Neural crest cell (in vitro differentiated cells): ENCODE measurements at regions not wholly inside any gene's neighbourhood (a gene's known extent, or its start where the extent isn't known, plus 50 kb on each side); places are given as distances from the start of the nearest gene placed in this dataset.
A peak's percentile ranks its signal among the peaks of the same experiment; 100 is the strongest.

Source experiments
- DNase-seq: peaks from one replicate; pipeline ENCODE4 v3.0.0; 2021; ENCODE audit warnings: low read depth, mixed read lengths, low spot score
- H3K27ac Mint-ChIP-seq: one replicate; pipeline ENCODE4 v1.8.0; 2021; ENCODE audit warnings: mild to moderate bottlenecking, mixed read lengths; ENCODE audit not compliant: unreplicated experiment
- H3K27me3 Mint-ChIP-seq: 2 replicates; pipeline ENCODE4 v1.8.0; 2021; ENCODE audit warnings: low read depth, mild to moderate bottlenecking, mixed read lengths
- H3K36me3 Mint-ChIP-seq: 2 replicates; pipeline ENCODE4 v1.8.0; 2021; ENCODE audit warnings: low read depth, mild to moderate bottlenecking, mixed read lengths
- H3K4me1 Mint-ChIP-seq: 2 replicates; pipeline ENCODE4 v1.8.0; 2021; ENCODE audit warnings: mixed read lengths
- H3K4me3 Mint-ChIP-seq: one replicate; pipeline ENCODE4 v1.8.0; 2021; ENCODE audit warnings: mild to moderate bottlenecking, mixed read lengths
- H3K9me3 Mint-ChIP-seq: 2 replicates; pipeline ENCODE4 v1.8.0; 2021; ENCODE audit warnings: mixed read lengths
- TF ChIP-seq, protein P1 (sequence below): fragments of 200-600 bp; sonication (generic); conservative IDR thresholded peaks from 2 replicates; pipeline ENCODE4 v1.5.0; 2021; ENCODE audit warnings: antibody characterized with exemption, mild to moderate bottlenecking

DNA sequence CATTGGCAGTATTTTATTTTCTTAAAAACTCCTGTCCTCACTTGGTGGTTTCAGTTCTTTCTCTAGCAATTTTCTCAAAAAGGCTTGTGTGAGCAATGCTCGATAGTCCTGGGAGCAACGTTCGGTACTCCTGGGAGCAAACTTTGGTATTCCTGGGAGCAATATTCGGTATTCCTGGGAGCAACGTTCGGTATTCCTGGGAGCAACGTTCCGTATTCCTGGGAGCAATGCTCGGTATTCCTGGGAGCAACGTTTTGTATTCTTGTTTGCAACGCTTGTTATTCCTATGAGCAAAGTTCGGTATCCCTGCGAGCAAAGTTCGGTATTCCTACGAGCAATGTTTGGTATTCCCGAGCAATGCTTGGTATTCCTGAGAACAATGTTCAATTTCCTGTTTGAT is 362.0 kb upstream of the ADARB2 start:
- Mint-ChIP-seq H3K4me1 (no peaks in the 10 kb centered on the region), H3K27me3 (no peaks in the 10 kb centered on the region), H3K4me3 (no peak overlapping the region), H3K9me3 (peaks cover 3% of the 10 kb centered on the region), H3K36me3 (peaks cover 4% of the 10 kb centered on the region), H3K27ac (no peak overlapping the region)
- TF ChIP-seq, protein P1, sequence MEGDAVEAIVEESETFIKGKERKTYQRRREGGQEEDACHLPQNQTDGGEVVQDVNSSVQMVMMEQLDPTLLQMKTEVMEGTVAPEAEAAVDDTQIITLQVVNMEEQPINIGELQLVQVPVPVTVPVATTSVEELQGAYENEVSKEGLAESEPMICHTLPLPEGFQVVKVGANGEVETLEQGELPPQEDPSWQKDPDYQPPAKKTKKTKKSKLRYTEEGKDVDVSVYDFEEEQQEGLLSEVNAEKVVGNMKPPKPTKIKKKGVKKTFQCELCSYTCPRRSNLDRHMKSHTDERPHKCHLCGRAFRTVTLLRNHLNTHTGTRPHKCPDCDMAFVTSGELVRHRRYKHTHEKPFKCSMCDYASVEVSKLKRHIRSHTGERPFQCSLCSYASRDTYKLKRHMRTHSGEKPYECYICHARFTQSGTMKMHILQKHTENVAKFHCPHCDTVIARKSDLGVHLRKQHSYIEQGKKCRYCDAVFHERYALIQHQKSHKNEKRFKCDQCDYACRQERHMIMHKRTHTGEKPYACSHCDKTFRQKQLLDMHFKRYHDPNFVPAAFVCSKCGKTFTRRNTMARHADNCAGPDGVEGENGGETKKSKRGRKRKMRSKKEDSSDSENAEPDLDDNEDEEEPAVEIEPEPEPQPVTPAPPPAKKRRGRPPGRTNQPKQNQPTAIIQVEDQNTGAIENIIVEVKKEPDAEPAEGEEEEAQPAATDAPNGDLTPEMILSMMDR = no peak
- DNase-seq = no peak

DNA sequence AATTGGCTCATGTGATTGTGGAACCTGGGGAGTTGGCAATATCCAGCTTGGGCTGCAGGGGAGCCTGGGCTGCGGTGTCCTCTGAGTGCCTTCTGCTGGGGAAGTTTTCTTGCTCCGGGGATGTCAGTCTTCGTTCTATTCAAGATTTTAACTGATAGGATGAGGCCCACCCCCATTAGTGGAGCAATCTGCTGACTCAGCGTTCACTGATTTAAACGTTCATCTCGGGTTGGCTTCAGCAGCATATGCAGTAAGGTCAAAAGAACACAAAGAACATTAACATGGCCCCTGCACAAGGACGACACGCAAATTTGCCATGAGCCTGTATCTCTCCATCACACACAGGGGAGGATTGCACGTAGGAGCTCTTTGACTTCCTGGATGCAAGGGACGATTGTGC is 360.6 kb upstream of the ADARB2 start:
- Mint-ChIP-seq H3K4me3 (no peak overlapping the region), H3K4me1 (no peaks in the 10 kb centered on the region), H3K27me3 (no peaks in the 10 kb centered on the region), H3K36me3 (peaks cover 4% of the 10 kb centered on the region), H3K27ac (no peak overlapping the region), H3K9me3 (peaks cover 3% of the 10 kb centered on the region)
- DNase-seq = no peak
- TF ChIP-seq, protein P1 = no peak

DNA sequence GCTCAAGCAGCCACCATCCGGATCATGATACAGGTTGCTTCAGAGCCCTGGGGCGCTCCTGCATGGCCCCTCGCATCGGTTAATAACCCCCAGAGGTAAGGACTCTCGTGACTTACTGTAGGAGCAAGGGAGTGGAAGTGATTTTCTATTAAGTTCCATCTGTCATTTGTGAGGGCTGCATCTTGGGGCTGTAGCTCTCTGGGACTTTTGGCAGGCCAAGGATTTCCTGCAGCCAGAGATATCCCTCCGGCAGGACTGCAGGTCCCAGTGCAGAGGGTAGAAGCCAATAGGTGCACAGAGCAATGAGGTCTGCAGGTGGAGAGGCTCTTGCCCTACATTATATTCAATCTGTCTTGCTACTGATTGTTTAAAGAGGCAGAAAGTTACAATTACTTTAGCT is 356.8 kb upstream of the ADARB2 start:
- no peaks in the 10 kb centered on the region for H3K27me3 Mint-ChIP-seq
- H3K27ac Mint-ChIP-seq = no peak overlapping the region
- DNase-seq = no peak
- H3K4me3 Mint-ChIP-seq = no peak overlapping the region
- TF ChIP-seq, protein P1 = no peak
- H3K4me1 Mint-ChIP-seq = no peaks in the 10 kb centered on the region
- no peaks in the 10 kb centered on the region for H3K36me3 Mint-ChIP-seq
- H3K9me3 Mint-ChIP-seq = peaks cover 4% of the 10 kb centered on the region

DNA sequence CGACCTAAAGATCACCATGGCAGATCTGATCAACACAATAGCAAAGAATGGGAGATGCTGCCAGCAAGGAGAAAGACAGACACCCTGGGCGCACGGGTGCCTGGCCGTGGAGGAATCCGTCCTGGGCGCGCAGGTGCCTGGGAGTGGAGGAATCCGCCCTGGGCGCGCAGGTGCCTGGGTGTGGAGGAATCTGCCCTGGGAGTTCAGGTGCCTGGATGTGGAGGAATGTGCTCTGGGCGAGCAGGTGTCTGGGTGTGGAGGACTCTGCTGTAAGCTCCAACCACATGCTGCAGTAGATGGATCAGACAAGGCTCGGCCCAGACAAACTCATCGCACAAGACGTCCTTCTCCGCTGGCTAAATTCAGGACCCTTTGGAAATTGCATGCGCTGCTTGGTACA is 346.3 kb upstream of the ADARB2 start:
- H3K27me3 Mint-ChIP-seq = no peaks in the 10 kb centered on the region
- peaks cover 15% of the 10 kb centered on the region for H3K4me1 Mint-ChIP-seq
- no peaks in the 10 kb centered on the region for H3K36me3 Mint-ChIP-seq
- DNase-seq = no peak
- no peaks in the 10 kb centered on the region for H3K9me3 Mint-ChIP-seq
- TF ChIP-seq, protein P1 = no peak
- H3K27ac Mint-ChIP-seq = no peak overlapping the region
- no peak overlapping the region for H3K4me3 Mint-ChIP-seq

DNA sequence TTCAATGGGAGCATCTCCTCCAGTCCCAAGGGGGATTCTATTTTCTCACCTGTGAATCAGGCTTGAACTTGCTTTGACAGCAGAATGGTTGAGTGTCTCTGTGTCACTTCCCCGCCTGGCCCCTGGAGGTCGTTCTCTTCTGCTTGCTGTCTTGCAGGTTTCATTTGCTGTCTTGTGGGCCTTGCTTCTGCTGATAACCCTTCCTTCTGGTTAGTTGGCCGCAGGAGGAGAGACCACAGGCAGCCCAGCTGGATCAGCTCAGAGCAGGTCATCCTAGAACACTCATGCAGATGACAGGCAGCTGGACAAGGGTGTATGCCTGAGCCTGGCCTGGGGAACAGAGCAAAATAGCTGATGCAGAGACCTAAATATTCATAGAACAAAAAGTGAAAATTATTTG is 344.2 kb upstream of the ADARB2 start:
- TF ChIP-seq, protein P1 = peak; percentile 20
- Mint-ChIP-seq H3K4me1 (peaks cover 15% of the 10 kb centered on the region), H3K27ac (peak overlapping the region; percentile 81), H3K36me3 (no peaks in the 10 kb centered on the region), H3K9me3 (no peaks in the 10 kb centered on the region), H3K27me3 (no peaks in the 10 kb centered on the region), H3K4me3 (no peak overlapping the region)
- DNase-seq = no peak

DNA sequence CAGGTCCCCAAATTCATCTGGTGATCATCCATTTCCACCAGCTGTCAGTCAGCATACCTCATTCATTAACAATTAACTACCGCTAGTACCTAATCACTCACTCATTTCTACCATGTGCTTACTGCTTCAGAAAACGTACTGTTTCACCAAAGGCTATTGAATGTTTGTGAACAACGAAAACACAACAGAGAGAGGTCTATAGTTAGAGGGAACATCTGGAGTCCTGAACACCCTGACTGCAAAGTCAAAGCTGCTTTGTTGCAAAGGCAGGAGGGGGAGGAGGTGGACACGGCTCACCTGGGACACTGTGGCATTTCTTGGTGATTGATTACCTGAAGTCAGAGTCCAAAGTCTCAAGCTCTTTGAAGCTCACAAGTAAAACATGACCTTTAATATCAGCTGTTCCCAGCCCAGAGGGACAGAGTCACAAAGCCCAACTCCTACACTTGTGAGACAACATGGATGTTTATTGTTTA is 342.3 kb upstream of the ADARB2 start:
- no peaks in the 10 kb centered on the region for H3K9me3 Mint-ChIP-seq
- H3K36me3 Mint-ChIP-seq = no peaks in the 10 kb centered on the region
- DNase-seq = no peak
- H3K27ac Mint-ChIP-seq = no peak overlapping the region
- TF ChIP-seq, protein P1 = no peak
- H3K4me1 Mint-ChIP-seq = peaks cover 7% of the 10 kb centered on the region
- no peak overlapping the region for H3K4me3 Mint-ChIP-seq
- no peaks in the 10 kb centered on the region for H3K27me3 Mint-ChIP-seq
